ENCODE measurements at regions not wholly inside any gene's neighbourhood (a gene's known extent, or its start where the extent isn't known, plus 50 kb on each side); places are given as distances from the start of the nearest gene placed in this dataset.

GRCh38 chr5:73378070-73378469 is 70.5 kb downstream of the FOXD1 start:
- Histone ChIP-seq H3K27ac (no peak overlapping the region), H3K4me3 (no peak overlapping the region), H3K36me3 (no peaks in the 10 kb centered on the region), H3K27me3 (peaks cover 18 to 81% (median 52%) of the 10 kb centered on the region in 3 donors), H3K4me1 (peaks cover 11 to 20% (median 15%) of the 10 kb centered on the region in 4 donors), H3K9me3 (peaks cover 0 to 28% (median under 1%) of the 10 kb centered on the region in 4 donors)
- WGBS, 5 donors = 27 to 37% (median 33%) methylated on average over 5 of the region's 5 CpGs
- intact Hi-C loops (cut with DNase I; ENCODE audit: low total_unique reads) = no loop called here
- no peak for DNase-seq
- TF ChIP-seq CTCF (IDR thresholded peaks at IDR 0.05) (no peak), EP300 (IDR thresholded peaks at IDR 0.05) (no peak), POLR2AphosphoS5 (IDR thresholded peaks at IDR 0.05) (no peak), POLR2A (IDR thresholded peaks at IDR 0.05) (no peak)

DNA sequence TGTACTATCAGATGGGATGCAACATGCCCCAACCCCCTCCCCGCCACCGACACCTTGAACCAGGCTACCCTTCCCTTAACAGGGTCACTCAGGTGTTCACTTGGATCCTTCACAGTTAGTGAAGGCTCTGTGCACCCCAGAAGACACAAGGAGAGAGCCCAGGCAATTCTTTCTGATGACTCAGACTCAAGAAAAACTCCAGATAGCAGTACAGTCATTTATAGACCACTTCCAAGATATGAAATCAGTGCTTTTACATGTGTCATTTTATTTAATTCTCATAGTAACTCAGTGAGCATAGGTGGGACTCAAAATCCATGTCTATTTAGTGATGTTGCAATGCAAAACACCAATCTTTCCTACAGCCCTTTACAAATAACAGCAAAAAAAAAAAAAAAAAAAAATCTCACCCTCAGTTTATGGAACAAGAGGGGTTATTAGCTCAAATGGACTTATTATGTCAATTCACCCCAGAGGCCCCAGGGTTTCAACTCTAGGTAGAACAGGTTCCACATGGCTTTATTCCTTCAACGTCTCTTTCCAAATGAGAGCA is 71.9 kb downstream of the FOXD1 start:
- Histone ChIP-seq H3K4me3 (no peak overlapping the region), H3K27me3 (peaks cover 12 to 81% (median 38%) of the 10 kb centered on the region in 3 donors), H3K9me3 (peaks cover 0 to 14% (median 0%) of the 10 kb centered on the region in 4 donors), H3K36me3 (no peaks in the 10 kb centered on the region), H3K27ac (no peak overlapping the region), H3K4me1 (peaks cover 4 to 12% (median 7%) of the 10 kb centered on the region in 4 donors)
- intact Hi-C loops (cut with DNase I; ENCODE audit: low total_unique reads) = no loop called here
- no peak for DNase-seq
- TF ChIP-seq POLR2AphosphoS5 (IDR thresholded peaks at IDR 0.05) (no peak), EP300 (IDR thresholded peaks at IDR 0.05) (no peak), POLR2A (IDR thresholded peaks at IDR 0.05) (no peak), CTCF (IDR thresholded peaks at IDR 0.05) (no peak)
- WGBS, 5 donors = 70 to 79% (median 71%) methylated on average over 3 of the region's 3 CpGs

- TF ChIP-seq EP300 (IDR thresholded peaks at IDR 0.05) (no peak), POLR2AphosphoS5 (IDR thresholded peaks at IDR 0.05) (no peak), POLR2A (IDR thresholded peaks at IDR 0.05) (no peak), CTCF (IDR thresholded peaks at IDR 0.05) (no peak)
- Histone ChIP-seq H3K27me3 (peaks cover 5 to 81% (median 31%) of the 10 kb centered on the region in 3 donors), H3K36me3 (no peaks in the 10 kb centered on the region), H3K4me1 (peaks cover 0 to 8% (median 4%) of the 10 kb centered on the region in 4 donors), H3K27ac (no peak overlapping the region), H3K4me3 (no peak overlapping the region), H3K9me3 (peaks cover 0 to 6% (median 0%) of the 10 kb centered on the region in 4 donors)
- WGBS, 5 donors = 63 to 91% (median 86%) methylated on average over 2 of the region's 2 CpGs
- DNase-seq = no peak
- intact Hi-C loops (cut with DNase I; ENCODE audit: low total_unique reads) = no loop called here
Observed at GRCh38 chr5:73375949-73376348, 72.6 kb downstream of the FOXD1 start.

DNA sequence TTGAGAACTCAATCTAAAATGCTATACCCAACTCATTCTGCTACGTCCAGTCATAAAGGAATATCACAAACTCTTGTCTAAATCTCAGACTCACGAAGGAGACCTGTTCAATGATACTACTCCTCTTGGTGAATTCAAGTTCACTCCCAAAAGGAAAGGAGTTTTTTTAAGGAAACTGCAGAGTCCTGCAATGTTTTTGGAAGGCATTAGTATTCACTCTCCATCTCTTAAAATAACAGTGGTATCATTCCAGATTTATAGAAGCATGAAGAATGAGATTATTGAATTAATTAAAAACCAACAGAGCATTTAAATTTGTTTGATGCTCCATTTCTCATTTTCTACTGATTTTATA is 73.4 kb downstream of the FOXD1 start:
- Histone ChIP-seq H3K4me1 (peaks cover 0 to 10% (median 4%) of the 10 kb centered on the region in 4 donors), H3K4me3 (no peak overlapping the region), H3K27ac (no peak overlapping the region), H3K36me3 (no peaks in the 10 kb centered on the region), H3K27me3 (peaks cover 0 to 81% (median 23%) of the 10 kb centered on the region in 3 donors), H3K9me3 (no peaks in the 10 kb centered on the region)
- no peak for DNase-seq
- intact Hi-C loops (cut with DNase I; ENCODE audit: low total_unique reads) = no loop called here
- WGBS, 5 donors = 82 to 91% (median 84%) methylated on average over 2 of the region's 2 CpGs
- TF ChIP-seq CTCF (IDR thresholded peaks at IDR 0.05) (no peak), POLR2AphosphoS5 (IDR thresholded peaks at IDR 0.05) (no peak), POLR2A (IDR thresholded peaks at IDR 0.05) (no peak), EP300 (IDR thresholded peaks at IDR 0.05) (no peak)

Measured in stomach (tissue), 8 donors.